NCI-H748 treated with DMSO at 0.1 percent for 48 hours (cell line): ENCODE measurements at regions not wholly inside any gene's neighbourhood (a gene's known extent, or its start where the extent isn't known, plus 50 kb on each side); places are given as distances from the start of the nearest gene placed in this dataset.
"Not testable (repeated sequence)": the region's sequence is repeated elsewhere in the genome, so short reads cannot be mapped to it uniquely, and the experiment has no call there.

Source experiments
- DNase-seq: peaks from one replicate; lab custom pipeline; 2025; lab: John Stamatoyannopoulos, UW

DNA sequence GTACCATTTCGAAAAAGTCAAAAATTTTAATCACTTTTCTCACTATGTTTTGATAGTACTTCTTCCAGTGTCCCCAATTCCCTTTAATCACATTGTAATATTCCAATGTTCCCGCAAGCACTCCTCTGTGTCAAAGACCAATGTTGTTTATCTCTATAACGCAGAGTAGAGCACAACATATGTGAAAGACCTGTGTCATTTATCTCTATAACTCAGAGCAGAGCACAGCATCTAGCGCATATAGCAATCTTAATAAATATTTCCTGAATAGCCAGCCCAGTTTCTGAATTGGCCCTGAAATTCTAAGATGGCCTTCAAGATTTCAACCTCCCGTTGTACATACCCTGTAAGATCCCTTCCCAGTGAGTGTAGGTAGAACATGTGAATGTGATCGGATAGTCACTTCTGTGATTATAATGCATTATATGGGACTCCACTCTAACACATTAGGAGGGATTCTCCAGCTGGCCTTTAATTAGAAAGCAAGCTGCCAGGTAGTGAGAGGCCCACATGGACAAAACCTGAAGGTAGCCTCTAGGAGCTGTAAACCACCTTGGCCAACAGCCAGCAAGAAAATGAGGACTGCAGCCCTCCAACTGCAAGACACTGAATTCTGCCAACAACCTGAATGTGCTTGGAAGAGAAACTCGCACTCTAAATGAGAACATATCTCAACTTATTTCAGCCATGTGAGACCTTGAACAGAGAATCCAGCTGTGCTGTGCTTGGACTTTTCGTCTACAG lies 238.8 kb upstream of the SYT10 start:
- DNase-seq, result no peak

DNA sequence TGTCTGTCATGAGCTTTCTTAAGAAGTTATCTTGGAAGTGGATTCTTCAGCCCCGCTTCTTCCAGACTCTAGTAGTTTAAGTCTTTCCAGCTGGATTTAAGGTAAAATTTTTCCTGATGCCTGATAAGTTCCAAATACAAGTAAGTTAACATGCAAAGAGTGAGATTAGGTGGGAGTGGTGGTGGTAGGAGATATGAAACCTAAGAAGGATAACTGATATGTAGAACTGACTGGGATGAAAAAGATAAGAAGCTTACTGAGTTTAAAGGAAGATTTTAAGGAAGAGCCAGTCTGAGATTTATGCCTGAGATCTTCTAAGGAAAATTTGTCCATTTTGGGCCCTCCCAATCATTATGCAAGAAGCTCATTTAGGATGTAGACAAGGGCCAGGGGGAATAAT lies 250.9 kb upstream of the SYT10 start:
- DNase-seq, result no peak

DNA sequence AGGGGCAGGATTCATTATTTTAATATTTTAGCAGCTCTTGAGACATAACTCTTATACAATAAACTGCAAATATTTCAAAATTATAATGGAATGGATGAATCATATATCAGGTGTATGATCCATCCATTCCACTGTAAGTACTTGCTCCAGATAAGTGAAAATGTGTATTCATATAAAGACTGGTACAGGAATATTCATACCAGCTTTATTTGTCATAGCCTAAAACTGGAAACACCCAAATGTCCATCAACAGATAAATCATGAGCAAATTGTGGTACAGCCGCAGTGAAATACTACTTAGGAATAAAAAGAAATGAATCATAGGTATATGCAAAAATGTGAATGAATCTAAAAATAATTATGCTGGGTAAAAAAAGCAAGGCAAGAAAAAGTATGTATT lies 263.6 kb upstream of the SYT10 start:
- no peak for DNase-seq

DNA sequence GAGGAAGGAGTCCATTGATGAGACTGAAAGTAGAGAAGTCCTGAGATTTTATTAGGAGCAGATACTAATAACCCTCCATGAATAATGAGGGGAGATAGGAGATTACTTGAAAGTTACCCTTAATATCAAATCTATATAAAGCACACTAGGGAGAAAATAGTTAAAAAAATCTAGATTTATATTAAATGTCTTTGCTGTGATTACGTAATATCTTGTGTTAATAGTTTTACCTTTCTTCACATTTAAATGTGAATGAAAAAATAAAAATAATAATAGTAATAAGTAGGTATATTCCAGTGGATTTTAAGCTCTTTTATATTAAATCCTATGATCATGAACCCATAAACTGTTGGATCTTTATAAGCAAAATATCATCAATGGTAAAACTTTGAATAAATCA lies 267.3 kb upstream of the SYT10 start:
- no peak for DNase-seq

DNA sequence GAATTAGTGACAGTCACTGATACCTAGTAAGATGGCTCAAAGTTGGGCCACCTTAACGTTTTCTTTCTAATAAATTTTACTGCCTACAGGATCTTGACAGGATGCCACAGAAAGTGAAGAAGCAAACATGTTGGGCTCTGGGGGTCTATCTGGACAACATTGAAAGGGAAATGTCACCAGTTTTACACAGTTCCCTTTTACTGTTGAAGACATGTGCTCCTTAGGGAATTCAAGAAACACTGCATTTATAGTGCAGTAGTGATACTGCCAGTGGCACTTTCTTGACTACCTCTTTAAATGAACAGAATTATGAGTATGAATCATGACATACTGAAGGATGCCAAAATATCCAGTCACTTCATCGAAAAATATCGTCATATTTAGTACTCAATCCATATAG lies 269.3 kb upstream of the SYT10 start:
- no peak for DNase-seq

DNA sequence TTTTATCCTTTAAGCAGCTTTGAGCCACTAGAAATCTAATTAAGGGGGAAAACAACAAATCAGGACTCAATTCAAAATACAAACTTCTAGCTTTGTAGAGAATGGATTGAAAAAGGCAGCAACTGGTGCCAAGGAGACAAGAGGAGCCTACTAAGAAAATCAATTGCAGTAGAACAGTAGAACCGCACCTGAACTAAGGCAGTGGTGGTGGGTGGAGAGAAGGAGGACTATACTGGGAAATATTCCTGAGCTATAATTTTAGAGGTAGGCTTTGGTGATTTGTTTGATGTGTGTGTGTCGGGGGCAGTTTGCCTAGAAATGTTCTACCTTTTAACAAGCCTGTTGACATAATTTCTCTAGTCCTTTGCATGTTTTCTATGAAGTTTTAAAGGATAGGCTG lies 270.9 kb upstream of the SYT10 start:
- DNase-seq, result no peak

DNA sequence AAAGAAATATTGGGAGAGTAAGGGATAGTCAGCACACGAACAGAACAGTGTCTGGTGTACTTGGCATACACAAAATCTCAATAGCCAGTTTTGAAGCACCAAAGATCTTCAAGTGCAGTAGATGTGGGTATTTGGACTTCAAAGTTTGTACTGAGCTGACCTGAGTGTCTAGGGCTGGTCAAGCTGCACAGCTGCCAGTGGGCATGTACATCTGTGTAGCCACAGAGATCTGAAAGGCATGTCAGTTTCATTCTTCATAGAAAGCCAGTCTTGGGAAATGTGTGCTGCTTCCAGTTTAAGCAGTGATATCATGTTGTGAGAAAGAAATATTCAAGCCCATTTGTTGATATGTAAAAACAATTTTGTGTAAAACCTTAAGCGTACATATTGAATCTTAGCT lies 279.0 kb upstream of the SYT10 start:
- DNase-seq, result no peak

DNA sequence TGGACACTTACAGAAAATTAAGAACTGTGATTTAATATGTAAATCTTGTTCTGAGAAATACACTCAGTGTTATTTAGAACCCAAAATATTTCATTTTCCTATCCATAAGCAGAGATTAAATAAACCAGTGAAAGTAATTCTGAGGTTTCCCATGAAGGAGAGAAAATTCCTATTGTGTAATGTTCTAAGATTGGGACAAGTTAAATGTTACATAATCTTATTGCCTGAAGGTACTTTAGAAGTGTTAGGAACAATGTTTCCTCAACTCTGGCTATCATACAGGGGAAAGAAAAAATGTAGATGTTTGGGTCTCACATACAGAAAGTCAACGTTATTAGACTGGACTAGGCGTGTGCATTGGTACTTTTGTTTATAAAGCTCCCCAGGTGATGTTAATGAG lies 281.9 kb upstream of the SYT10 start:
- DNase-seq, result no peak

DNA sequence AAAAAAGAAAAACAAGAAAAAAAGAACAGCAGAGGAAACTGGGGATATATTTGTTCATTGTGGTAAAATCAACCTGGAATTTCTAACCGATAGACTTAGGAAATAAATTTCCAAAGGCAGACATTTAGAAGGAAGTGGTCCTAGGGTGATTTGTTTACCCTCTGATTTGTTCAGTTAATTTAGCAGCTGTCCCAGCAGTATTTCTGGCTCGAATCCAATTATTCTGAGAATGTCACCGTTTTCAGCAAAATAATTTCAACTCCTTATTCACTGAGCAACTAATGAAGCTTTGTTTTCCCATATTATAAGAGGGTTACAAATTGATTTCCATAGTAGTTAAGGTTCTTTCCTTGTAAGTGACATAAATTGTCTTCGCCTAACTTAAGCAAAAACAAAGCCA lies 285.2 kb upstream of the SYT10 start:
- peak; percentile 96 for DNase-seq

DNA sequence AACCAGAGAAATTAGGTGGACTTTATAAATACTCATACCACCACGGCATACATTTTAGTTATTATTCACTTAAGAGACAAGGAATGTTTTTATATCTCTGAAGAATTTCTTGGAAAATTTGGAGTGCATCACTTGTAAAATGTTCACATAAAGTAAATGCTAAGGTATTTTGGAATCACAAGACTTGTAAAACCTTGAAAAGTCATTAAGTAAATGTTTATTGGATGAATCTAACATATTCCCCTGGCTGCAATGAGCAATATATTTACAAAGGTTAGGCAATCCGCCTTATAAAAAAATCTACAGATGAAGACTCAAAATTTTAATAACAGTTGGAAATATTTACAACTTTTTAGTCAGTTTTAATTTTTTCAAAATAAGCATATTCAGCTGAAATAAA lies 287.4 kb upstream of the ALG10 start:
- no peak for DNase-seq

DNA sequence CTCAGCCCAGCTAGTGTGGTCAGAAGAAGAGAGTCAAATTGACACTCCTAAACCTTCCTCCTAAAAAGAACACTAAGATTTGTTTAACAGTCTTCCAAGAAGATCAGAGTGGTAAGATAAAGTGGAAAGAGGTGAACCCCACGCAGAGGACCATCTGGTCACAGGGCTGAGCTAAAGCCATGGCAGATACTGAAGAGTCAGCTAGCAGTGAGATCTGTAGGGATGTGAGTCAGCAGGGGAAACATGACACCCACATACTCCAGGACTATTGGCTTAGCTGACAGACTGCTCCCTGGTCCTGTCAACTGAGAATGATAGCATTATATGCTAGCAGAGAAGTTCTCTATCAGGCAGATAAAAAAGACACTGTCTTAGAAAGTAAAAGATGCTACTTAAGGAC lies 269.4 kb upstream of the ALG10 start:
- no peak for DNase-seq

DNA sequence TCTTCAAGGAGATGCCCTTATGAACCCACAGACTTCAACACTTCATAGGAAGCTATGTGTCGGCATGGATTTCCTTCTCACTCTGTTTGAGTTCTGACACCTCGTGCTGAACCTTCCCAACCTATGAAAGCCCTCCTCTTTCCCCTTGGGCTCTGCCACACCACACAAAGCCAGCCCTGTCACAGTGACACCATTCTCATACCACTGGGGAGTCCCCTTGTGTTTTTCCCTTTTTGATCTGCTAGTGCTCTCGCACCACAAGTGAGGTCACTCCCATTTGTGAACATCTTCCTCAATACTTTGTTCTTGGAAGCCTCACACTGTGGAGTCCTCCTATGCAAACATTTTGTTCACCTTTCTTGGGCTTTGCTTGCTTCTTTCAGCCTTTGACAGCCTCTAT lies 264.6 kb upstream of the ALG10 start:
- no peak for DNase-seq

DNA sequence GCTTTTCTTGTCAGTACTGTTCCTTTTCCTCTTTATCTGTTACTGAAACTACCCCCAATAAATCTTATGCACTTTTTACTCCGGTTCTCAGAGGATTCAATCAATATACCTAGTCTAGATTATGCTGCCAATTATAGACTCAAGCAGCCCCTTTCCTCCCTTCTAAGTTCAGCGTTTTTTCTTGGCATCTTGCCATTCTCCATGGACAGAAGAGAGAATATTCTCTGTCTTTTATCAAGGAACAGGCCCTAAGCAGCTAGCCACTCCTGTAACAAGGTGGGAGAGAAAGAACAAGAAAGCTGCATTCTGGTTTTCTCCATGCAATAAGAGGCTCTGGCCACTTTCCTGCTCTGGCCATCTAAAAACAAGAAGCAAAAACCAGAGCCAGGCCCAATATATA lies 263.0 kb upstream of the ALG10 start:
- no peak for DNase-seq

DNA sequence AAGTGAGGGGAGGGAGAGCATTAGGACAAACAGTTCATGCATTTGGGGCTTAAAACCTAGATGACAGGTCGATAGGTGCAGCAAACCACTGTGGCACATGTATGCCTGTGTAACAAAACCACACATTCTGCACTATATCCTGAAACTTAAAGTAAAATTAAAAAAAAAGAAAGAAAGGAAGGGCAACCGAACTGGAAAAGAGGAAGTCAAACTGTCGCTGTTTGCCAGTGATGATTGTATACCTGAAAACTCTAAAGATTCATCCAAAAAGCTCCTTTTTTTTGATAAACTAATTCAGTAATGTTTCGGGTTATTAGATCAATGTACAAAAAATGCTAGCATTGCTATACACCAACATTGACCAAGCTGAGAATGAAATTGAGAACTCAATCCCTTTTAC lies 259.0 kb upstream of the ALG10 start:
- DNase-seq, result no peak

DNA sequence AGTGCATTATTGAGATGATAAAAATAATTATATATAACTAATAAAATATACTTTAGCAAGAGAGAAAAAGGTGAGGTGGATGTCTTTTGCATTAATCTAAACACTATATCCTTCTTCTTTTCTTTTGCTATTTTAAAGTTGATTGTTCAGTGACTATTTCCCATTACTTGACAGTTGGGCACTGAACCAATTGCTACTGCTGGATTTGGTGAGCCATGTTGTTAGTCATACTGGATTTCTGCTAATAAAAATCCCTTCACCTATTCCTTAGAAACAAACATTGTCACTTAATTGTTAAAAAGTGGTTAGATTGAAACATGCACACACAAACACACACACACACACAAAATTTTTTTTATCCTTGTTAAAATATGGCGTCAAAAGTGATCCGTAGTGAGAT lies 251.6 kb upstream of the ALG10 start:
- no peak for DNase-seq

DNA sequence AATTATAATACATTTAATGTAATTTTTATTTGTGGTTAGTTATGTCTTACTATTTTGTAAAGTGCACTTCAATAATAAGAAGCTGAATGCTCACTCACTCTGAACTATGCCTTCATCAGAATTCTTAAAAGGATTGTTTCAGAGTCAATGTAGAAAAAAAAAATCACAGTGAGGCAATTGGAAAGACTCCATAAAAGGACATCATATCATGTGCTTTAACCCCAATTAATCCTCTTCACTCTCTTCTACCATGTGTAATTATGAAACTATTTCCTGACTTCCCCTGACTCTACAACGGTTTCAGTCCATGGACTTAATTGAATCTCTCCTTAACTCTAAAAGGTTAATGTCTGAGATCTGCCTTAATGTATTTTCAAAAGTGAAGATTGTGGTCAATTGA lies 250.4 kb upstream of the ALG10 start:
- DNase-seq, result no peak

DNA sequence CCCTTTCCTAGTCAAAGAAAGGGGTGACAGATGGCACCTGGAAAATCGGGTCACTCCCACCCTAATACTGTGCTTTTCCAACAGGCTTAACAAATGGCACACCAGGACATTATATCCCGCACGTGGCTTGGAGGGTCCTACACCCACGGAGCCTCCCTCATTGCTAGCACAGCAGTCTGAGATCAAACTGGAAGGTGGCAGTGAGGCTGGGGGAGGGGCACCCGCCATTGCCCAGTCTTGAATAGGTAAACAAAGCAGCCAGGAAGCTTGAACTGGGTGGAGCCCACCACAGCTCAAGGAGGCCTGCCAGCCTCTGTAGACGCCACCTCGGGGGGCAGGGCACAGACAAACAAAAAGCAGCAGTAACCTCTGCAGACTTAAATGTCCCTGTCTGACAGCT lies 249.2 kb upstream of the ALG10 start:
- DNase-seq, result not testable (repeated sequence)

DNA sequence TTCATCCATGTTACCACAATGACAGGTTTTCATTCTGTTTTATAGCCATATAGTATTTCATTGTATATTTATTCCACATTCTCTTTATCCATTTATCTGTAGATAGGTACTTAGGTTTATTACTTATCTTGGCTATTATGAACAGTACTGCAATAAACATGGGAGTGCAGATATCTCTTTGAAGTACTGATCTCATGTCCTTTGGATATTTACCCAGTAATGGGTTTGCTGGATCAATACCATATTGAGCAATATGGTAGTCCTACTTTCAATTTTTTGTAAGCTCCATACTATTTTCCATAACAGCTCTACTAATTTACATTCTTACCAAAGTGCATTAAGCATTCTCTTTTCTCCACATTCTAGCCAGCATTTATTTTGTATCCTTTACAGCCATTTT lies 235.8 kb upstream of the ALG10 start:
- DNase-seq, result no peak

DNA sequence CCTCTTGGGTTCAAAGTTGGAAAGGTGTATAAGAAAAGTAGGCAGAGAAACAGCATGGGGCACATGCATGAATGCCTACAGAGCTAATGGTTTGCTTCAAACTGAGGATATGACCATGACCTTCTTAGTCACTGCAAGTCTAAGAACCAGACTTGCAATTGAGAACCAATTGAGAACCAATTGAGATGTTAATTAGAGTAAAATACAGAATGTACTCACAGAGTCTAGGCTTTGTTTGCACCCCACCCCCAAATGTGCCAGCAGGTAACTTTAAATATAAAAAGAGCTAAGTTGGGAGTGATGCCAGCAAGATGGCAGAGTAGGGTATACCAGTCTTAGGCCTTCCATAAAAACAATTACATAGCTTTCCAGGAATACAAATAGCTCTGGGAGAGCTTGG lies 227.3 kb upstream of the ALG10 start:
- no peak for DNase-seq

DNA sequence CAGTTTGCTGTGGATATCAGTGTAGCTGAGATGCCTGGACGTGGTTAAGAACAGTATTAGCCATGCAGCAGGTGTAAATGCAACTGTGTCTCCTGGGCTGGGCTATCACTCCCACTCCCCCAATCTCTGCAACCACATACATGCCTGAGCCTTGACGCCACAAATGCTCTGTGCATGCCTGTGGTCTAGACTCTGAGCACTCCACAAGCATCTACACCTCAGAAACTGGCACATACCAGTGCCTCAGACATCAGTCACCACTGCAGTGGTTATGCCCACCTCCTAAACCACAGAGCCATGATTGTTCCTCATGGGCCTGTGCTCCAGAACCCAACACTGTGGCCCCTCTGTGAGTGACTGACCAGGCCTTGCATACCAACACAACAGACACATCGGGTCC lies 226.8 kb upstream of the ALG10 start:
- no peak for DNase-seq

DNA sequence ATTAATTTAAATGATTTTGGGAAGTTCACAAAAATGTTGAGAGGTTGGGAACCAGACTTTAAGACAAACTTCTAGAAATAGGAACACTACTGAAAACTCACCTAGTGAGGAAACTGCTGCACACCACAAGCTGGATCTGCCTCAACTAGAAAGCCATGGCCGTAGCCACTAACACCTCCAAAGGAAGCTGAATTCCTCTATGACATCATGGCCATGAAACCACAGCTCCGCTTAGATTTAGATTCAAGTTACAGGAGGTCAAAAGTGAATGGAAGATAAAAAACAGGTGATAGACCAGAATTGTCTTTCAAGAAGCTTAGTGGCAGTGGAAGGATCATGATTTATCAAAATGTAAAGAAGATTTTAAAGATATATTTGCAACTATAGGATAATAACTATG lies 208.8 kb upstream of the ALG10 start:
- DNase-seq, result no peak

DNA sequence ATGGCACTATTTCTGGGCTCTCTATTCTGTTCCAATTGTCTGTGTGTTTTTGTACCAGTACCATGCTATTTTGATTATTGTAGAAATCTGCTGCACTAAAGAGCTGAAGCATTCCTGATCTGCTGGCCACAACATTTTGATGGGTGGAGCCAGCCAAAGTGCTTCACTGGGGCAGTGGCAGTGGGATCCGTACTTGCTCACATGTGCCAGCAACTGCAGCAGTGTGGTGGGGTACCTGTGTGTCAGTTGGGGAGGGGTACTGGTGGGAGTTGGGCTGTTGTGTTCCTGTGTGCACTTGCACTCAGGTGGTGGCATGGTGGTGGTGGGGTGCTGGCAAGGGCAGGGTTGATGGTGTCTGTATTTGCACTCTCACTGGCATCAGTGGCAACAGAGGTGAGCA lies 204.6 kb upstream of the ALG10 start:
- DNase-seq, result no peak

DNA sequence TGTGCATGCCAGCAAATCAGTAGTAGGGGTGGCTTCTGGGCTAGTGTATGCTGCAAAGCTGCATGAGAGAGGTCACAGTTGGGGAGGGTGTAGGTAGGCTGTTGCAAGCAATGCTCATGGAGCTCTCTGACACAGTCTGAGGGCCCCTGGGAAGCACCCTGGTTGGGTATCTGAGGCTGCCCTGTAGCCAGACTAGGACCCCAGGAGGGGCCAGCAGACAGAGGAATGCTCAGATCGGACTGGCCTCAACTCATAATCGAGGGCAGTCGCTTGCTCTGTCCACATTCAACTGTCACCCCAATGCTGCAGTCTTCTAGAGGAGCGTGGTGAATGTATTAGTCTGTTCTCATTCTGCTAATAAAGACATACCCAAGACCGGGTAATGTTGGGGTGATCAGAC lies 204.0 kb upstream of the ALG10 start:
- DNase-seq, result no peak

DNA sequence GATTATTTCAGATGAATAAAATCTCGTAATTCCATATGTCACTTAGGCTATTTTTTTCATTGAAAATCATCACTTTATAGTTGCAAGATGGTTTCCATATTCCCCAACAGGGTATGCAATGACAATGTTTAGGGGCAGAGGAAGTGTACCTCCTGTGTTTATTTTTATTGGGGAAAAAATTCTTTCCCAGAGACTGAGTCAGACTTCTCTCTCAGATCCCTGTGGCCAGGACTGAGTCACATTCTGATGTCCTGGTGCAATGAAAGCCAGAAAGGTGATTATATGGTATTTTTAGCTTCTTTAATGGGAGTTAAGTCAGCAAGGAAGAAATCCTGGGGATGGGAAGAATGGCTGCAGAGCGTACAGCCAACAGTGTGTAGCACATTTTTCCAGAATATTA lies 196.9 kb upstream of the ALG10 start:
- no peak for DNase-seq
